SU-DHL-6 (cell line): ENCODE measurements at regions not wholly inside any gene's neighbourhood (a gene's known extent, or its start where the extent isn't known, plus 50 kb on each side); places are given as distances from the start of the nearest gene placed in this dataset.

Source experiments
- H2AFZ ChIP-seq: fragments of 200-600 bp; sonication (generic); 2 replicates; pipeline ENCODE4 v1.6.1; 2014; ENCODE audit warnings: low read depth, mild to moderate bottlenecking, moderate library complexity, mixed read lengths, antibody characterized with exemption, low read length; ENCODE audit not compliant: severe bottlenecking
- H3F3A ChIP-seq: fragments of 200-600 bp; shearing (Covaris generic); 2 replicates; pipeline ENCODE4 v1.6.0; 2016; ENCODE audit warnings: antibody characterized with exemption, mild to moderate bottlenecking; ENCODE audit not compliant: insufficient read depth
- H3K27ac ChIP-seq: fragments of 200-600 bp; sonication (generic); 2 replicates; pipeline ENCODE4 v1.5.1; 2016; ENCODE audit warnings: low read depth, mild to moderate bottlenecking, low read length, moderate library complexity, mixed read lengths
- H3K27me3 ChIP-seq: fragments of 200-600 bp; sonication (generic), shearing (Covaris generic); 2 replicates; pipeline ENCODE4 v1.6.0; 2014; ENCODE audit warnings: mild to moderate bottlenecking, low read length
- H3K36me3 ChIP-seq: fragments of 200-600 bp; sonication (generic); 2 replicates; pipeline ENCODE4 v1.6.1; 2014; ENCODE audit warnings: mild to moderate bottlenecking, low read length, mixed read lengths
- H3K4me2 ChIP-seq: fragments of 300-600, 200-600 bp; shearing (Covaris generic), sonication (generic); 2 replicates; pipeline ENCODE4 v1.6.0; 2014; ENCODE audit warnings: low read length, low read depth, mild to moderate bottlenecking; ENCODE audit not compliant: poor library complexity, severe bottlenecking
- H3K4me3 ChIP-seq: fragments of 200-600 bp; sonication (generic); 2 replicates; pipeline ENCODE4 v1.5.1; 2014; ENCODE audit warnings: antibody characterized with exemption, low read length, mild to moderate bottlenecking, mixed read lengths; ENCODE audit not compliant: insufficient read depth, poor library complexity, severe bottlenecking
- H3K79me2 ChIP-seq: fragments of 200-600 bp; sonication (generic); 2 replicates; pipeline ENCODE4 v1.6.1; 2014; ENCODE audit warnings: mild to moderate bottlenecking, low read length, moderate library complexity; ENCODE audit not compliant: insufficient read depth
- H3K9ac ChIP-seq: fragments of 200-600 bp; sonication (generic); 2 replicates; pipeline ENCODE4 v1.7.0; 2014; ENCODE audit warnings: mild to moderate bottlenecking, low read length
- H3K9me2 ChIP-seq: fragments of 200-600 bp; sonication (generic); replicated peaks from 2 replicates; pipeline ENCODE4 v1.6.1; 2014; ENCODE audit warnings: low read length; ENCODE audit not compliant: insufficient read depth
- H3K9me3 ChIP-seq: fragments of 200-600 bp; sonication (generic); 2 replicates; pipeline ENCODE4 v1.6.1; 2014; ENCODE audit warnings: low read length, mixed read lengths; ENCODE audit not compliant: insufficient read depth
- H4K20me1 ChIP-seq: fragments of 200-600 bp; sonication (generic); 2 replicates; pipeline ENCODE4 v1.6.1; 2014; ENCODE audit warnings: low read depth, mild to moderate bottlenecking, antibody characterized with exemption, low read length, moderate library complexity, mixed read lengths
- CTCF ChIP-seq: fragments of 200-600 bp; sonication (generic); IDR thresholded peaks from one replicate; pipeline ENCODE4 v1.5.1; 2017; ENCODE audit warnings: antibody characterized with exemption, mild to moderate bottlenecking, low read length, moderate library complexity; ENCODE audit not compliant: insufficient read depth, poor library complexity, severe bottlenecking
- EZH2phosphoT487 ChIP-seq: fragments of 200-600 bp; sonication (generic), shearing (Covaris generic); conservative IDR thresholded peaks from 2 replicates; pipeline ENCODE4 v1.6.1; 2018; ENCODE audit warnings: mild to moderate bottlenecking, antibody characterized with exemption, low read length, moderate library complexity, mixed read lengths

- Histone ChIP-seq H3K36me3 (no peaks in the 10 kb centered on the region), H3K9ac (no peak overlapping the region), H3K9me2 (no peaks in the 10 kb centered on the region), H3K9me3 (no peaks in the 10 kb centered on the region), H3K4me3 (no peak overlapping the region), H2AFZ (no peak overlapping the region), H3F3A (no peaks in the 10 kb centered on the region), H3K79me2 (no peaks in the 10 kb centered on the region), H4K20me1 (no peaks in the 10 kb centered on the region), H3K4me2 (no peak overlapping the region), H3K27me3 (no peaks in the 10 kb centered on the region), H3K27ac (no peak overlapping the region)
- no peak for TF ChIP-seq EZH2phosphoT487
- no peak for TF ChIP-seq CTCF
Observed at GRCh38 chr2:18901242-18901641, 311.9 kb upstream of the NT5C1B start.

GRCh38 chr2:18900691-18901141 is 311.3 kb upstream of the NT5C1B start:
- H3K36me3 ChIP-seq: no peaks in the 10 kb centered on the region
- no peak overlapping the region for H3K4me2 ChIP-seq
- H3K9ac ChIP-seq: no peak overlapping the region
- H3K79me2 ChIP-seq: no peaks in the 10 kb centered on the region
- TF ChIP-seq EZH2phosphoT487 (no peak), CTCF (no peak)
- H3K27ac ChIP-seq: no peak overlapping the region
- no peak overlapping the region for H3K4me3 ChIP-seq
- H2AFZ ChIP-seq: no peak overlapping the region
- no peaks in the 10 kb centered on the region for H3K9me3 ChIP-seq
- no peaks in the 10 kb centered on the region for H3F3A ChIP-seq
- H3K9me2 ChIP-seq: no peaks in the 10 kb centered on the region
- H4K20me1 ChIP-seq: no peaks in the 10 kb centered on the region
- H3K27me3 ChIP-seq: no peaks in the 10 kb centered on the region

GRCh38 chr2:18899725-18900124 is 310.4 kb upstream of the NT5C1B start:
- H3K9me3 ChIP-seq: no peaks in the 10 kb centered on the region
- no peak overlapping the region for H3K4me2 ChIP-seq
- no peaks in the 10 kb centered on the region for H3K9me2 ChIP-seq
- H2AFZ ChIP-seq: no peak overlapping the region
- H4K20me1 ChIP-seq: no peaks in the 10 kb centered on the region
- no peak overlapping the region for H3K9ac ChIP-seq
- H3K4me3 ChIP-seq: no peak overlapping the region
- H3K27ac ChIP-seq: no peak overlapping the region
- no peaks in the 10 kb centered on the region for H3K36me3 ChIP-seq
- no peaks in the 10 kb centered on the region for H3K79me2 ChIP-seq
- H3F3A ChIP-seq: no peaks in the 10 kb centered on the region
- no peaks in the 10 kb centered on the region for H3K27me3 ChIP-seq
- no peak for TF ChIP-seq EZH2phosphoT487
- TF ChIP-seq CTCF: no peak

GRCh38 chr2:18898271-18898670 is 308.9 kb upstream of the NT5C1B start:
- H2AFZ ChIP-seq: no peak overlapping the region
- H3K27me3 ChIP-seq: no peaks in the 10 kb centered on the region
- no peaks in the 10 kb centered on the region for H3K9me2 ChIP-seq
- no peaks in the 10 kb centered on the region for H3K79me2 ChIP-seq
- no peaks in the 10 kb centered on the region for H3K36me3 ChIP-seq
- no peak overlapping the region for H3K4me2 ChIP-seq
- no peak overlapping the region for H3K27ac ChIP-seq
- H3K9me3 ChIP-seq: no peaks in the 10 kb centered on the region
- no peaks in the 10 kb centered on the region for H4K20me1 ChIP-seq
- H3K4me3 ChIP-seq: no peak overlapping the region
- no peaks in the 10 kb centered on the region for H3F3A ChIP-seq
- H3K9ac ChIP-seq: no peak overlapping the region
- TF ChIP-seq EZH2phosphoT487 (no peak), CTCF (no peak)
